IPS DF 4.7 (cell line): ENCODE measurements at regions not wholly inside any gene's neighbourhood (a gene's known extent, or its start where the extent isn't known, plus 50 kb on each side); places are given as distances from the start of the nearest gene placed in this dataset.
A peak's percentile ranks its signal among the peaks of the same experiment; 100 is the strongest.

ENCODE experiments used
- DNase-seq: peaks from one replicate; pipeline ENCODE4 v3.0.0-alpha.2; 2013; ENCODE audit warnings: low spot score; ENCODE audit errors: extremely low read depth

DNA sequence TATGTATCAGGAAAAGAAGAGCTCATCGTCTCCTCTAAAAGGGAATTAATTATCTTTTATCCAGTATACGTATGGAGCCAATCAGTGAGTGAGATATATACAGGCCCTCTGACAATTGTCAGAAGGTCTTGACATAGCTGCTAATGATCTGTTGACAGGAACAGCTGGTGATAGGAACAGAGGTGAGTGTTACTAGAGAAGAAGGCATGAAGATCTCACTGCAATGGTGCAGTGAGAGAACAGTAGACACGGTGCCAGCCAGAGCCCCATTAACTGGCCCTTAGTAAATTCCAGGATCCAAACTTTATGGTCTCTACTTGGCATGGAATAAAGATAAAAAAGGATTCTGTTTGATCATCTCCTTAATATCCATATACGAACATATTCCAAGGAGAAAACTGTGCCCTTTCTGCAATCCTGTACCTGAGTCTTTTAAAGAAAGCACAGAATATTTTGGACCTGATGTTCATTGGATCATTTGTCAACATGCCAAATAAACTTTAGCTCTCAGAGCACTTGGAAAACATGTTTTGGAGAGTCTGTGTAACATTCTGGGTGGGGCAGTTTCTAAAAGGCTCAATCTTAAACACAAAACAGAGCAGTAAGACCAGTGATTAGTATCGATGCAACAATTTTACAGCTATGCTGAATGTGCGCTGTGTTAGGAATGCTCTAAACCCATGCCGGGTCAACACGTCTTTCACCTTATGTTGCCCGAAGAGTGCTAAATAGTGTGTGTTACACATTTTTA is 135.8 kb upstream of the CITED2 start:
- DNase-seq = no peak

DNA sequence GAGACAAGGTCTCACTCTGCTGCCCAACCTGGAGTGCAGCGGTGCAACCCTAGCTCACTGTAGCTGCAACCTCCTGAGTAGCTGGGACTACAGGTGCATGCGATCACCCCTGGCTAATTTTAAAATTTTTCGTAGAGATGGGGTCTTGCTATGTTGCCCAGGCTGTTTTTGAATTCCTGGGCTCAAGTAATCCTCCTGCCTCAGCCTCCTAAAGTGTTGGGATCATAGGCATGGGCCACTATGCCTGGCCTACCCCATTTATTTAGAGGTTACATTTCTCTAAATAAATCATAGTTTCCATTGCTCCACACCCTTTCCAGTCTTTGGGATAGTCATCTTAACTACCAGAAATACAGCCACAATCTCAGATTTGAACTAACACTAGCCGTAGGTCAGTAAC is 134.7 kb upstream of the CITED2 start:
- DNase-seq = no peak

GRCh38 chr6:139508576-139508975 is 134.1 kb upstream of the CITED2 start:
- DNase-seq = no peak

GRCh38 chr6:139508023-139508422 is 133.6 kb upstream of the CITED2 start:
- DNase-seq = no peak

DNA sequence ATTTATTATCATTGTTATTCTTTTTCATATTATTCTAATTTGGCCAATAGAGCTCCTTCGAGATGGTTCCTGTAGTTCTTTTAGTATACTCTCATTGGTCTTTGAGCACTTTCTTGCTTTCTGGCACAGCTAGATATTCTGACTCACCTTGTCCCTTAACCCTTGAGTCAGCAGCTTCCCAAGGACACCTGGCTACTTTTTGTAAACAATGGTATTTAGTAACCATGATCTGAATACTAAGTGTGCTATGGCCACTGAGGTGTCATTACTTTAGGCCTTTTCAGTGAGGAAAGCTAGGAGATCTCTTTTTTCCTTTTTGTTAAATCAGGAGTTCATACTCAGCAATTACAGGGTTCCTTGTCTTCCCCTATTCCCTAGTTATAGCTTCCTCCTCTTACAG is 126.5 kb upstream of the CITED2 start:
- no peak for DNase-seq

GRCh38 chr6:139498715-139499114 is 124.3 kb upstream of the CITED2 start:
- DNase-seq = no peak

- DNase-seq = no peak
These were observed 123.0 kb upstream of the CITED2 start for GRCh38 chr6:139497345-139497961.

DNA sequence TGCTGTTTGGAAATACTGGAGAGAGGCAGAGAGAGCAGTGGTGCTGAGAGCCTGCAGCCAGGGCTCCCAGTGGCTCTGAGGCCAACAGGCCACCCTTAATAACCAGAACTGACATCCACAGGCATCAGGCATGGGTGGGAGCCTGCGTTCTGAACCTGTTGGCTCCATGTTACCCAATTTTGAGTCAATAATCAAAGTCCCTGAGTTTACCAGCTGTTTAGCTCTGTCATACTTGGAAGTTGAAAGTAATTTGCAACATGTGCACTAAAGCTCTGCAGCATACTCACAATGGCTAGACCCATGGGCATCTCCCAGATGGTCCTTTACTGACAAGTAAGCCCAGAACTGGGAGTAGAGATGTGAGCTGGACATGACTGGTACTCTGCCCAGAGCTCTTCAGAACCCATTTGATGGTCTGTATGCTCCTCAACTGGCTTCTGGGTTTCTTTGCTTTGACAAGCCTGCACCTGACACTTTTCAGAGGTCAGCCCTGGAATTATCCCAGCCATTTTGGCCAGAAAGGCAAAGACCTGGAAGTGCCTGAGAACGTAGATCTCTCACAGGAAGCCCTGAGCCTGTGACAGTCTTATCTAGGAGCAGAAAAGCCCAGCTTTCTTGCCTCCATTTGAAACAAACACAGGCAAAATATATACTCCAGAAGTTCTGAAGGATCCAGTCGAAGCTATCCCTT is 122.4 kb upstream of the CITED2 start:
- no peak for DNase-seq

DNA sequence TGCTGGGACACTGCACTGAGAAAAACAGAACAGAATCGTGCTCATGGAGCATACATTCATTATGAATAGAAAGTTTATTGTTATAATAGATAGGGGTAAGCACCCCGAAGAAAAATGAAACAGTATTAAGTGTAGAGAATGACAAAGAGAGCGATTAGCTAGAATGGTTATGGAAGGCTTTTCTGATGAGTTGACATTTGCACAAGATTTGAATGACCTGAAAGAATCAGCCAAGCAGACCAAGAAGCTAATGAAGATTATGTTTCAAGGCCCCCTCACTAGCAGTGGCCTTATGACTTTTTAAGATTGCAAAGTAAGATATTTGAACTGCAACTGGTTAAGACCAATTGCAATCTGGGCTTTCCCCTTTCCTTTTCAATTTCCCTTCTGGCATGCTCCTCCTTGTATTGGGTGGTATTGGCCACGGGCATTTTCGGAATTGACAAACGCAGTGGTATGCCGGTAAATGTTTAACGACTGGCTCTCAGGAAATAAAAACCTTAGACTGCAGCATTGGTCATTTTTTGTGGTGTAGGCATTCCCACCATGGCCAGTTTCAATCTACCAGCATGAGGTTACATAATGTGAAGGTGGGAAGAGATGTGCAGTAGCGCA is 120.0 kb upstream of the CITED2 start:
- no peak for DNase-seq

- DNase-seq = no peak
These were observed 116.0 kb upstream of the CITED2 start for GRCh38 chr6:139490482-139490881.

DNA sequence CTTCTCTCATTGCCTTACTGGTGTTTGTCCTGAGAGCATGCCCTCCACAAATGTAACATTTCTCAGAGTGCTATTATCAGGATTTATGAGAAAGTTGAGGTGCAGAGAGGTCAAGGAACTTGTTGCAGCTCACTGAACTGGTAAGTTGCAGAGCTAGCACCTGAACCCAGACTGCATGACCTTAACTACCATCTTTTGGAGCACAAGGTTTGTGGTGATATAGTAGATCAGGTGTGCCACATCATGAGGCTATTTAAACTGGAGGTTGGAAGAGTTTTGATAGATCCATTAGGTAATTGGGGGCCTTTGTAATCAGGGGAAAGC is 112.0 kb upstream of the CITED2 start:
- no peak for DNase-seq

DNA sequence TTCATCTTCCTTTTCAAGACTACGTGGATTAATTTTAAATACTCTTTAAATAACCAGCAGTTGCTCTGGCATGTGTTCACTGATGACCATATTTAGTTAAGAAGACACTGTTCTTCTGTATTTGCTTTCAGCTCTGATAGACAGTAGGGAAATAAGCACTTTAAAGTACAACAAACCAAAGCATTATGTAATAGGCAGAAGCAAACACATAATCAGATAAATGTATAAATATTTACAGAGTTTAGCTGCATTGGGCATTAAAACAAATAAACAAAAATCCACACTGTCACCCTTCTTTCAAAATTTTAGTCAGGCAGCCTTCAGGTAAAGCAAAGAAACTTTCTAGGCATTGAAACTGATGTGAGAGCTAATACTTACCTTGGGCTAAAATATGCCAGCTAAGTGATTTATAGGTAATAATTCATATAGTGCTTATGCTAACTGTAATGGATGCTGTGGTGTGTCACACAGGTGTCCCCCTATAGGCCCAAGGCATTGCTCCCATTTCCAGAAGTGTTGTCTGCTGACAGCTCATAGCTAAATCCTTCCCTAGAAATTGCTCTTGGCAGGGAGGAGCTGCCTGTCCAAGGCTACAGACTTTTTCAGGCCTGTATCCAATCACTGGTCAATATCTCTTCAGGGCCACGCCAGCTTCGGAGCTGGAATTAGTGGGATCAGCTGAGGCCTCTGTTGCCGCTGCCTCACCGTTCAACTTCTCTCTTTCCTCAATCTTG is 111.5 kb upstream of the CITED2 start:
- no peak for DNase-seq

DNA sequence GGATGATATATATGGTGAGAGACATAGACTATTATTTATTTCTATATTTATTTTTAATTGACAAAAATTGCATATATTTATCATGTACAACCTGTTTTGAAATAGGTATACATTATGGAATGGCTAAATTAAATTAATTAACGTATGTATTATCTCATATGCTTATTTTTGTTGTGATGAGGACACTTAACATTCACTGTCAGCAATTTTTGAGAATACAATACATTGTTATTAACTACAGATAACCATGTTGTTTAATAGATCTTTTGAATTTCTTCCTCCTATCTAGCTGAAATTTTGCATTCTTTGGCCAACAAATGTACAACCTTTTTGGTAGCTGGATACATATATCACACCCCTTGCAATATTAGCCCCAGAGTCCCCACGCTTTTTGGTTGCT is 110.7 kb upstream of the CITED2 start:
- no peak for DNase-seq

- DNase-seq = peak; percentile 66
These were observed 108.6 kb upstream of the CITED2 start for GRCh38 chr6:139483079-139483478.

DNA sequence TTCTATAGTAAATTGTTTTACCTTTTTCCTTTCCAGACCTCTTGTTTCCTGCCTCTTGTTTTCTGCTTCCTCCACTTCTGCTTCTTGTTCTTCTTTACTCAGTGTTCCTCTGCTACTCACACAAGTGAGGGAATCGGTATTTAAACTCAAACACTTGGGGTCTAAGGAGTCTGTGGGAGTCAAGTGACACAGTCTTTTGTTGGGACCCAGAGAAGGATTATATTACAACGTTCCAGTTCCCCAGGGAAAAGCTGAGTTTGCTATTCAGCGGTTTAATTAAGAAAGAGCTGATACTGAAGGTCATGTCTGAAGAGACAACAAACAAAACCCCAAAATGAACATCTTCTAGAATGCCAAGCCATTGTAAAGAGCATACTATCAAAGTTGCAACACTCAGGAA is 107.8 kb upstream of the CITED2 start:
- no peak for DNase-seq

- DNase-seq = no peak
These were observed 106.1 kb upstream of the CITED2 start for GRCh38 chr6:139480356-139481165.

- no peak for DNase-seq
These were observed 105.2 kb upstream of the CITED2 start for GRCh38 chr6:139479433-139480222.

- no peak for DNase-seq
These were observed 101.2 kb upstream of the CITED2 start for GRCh38 chr6:139475646-139476045.

GRCh38 chr6:139475241-139475640 is 100.8 kb upstream of the CITED2 start:
- no peak for DNase-seq
